HCT116 (cell line): ENCODE measurements at regions not wholly inside any gene's neighbourhood (a gene's known extent, or its start where the extent isn't known, plus 50 kb on each side); places are given as distances from the start of the nearest gene placed in this dataset.

Experiments
- ATAC-seq: fragments of 200-7000 bp; cut with Tn5 transposase; 2 replicates; pipeline ENCODE4 v1.9.1; 2020; ENCODE audit warnings: mild to moderate bottlenecking, moderate library complexity
- BruUV-seq: library from RNA; stranded (reverse); fragments of 400-500 nt; replicated peaks from 2 replicates; lab custom pipeline; 2021; lab: Mats Ljungman, UMichigan
- CTCF ChIA-PET: fragments of 300-600 bp; sonication (Branson Sonifier 250); formaldehyde crosslinking; loops from one replicate; lab custom pipeline; 2021; ENCODE audit warnings: antibody characterized with exemption; lab: Charles Lee
- POLR2A ChIA-PET: fragments of 300-600, 350-600 bp; sonication (Branson Sonifier 250); formaldehyde crosslinking; loops from one replicate; lab custom pipeline; 2021; ENCODE audit warnings: antibody characterized with exemption; lab: Charles Lee
- RAD21 ChIA-PET, 2 experiments: fragments of 300-600 bp; sonication (Branson Sonifier 250); formaldehyde crosslinking; loops; one replicate each; lab custom pipeline; 2023; ENCODE audit warnings: low total read pairs in 2 of 2; ENCODE audit not compliant: uncharacterized antibody in 2 of 2, unreplicated experiment in 2 of 2, low non-redundant PET in 1 of 2; lab: Charles Lee
- DNase-seq: peaks from one replicate; pipeline ENCODE4 v3.0.0-alpha.2; 2010; ENCODE audit warnings: low read depth, low spot score
- H2AFZ ChIP-seq: fragments of 200-600 bp; shearing (Covaris generic), sonication (generic); 2 replicates; pipeline ENCODE4 v1.6.1; 2017; ENCODE audit warnings: low read depth, mixed run types, mixed read lengths, antibody characterized with exemption, low read length; ENCODE audit not compliant: poor library complexity, severe bottlenecking
- H3K27ac ChIP-seq: 2 replicates; pipeline ENCODE4 v1.5.1; 2012; ENCODE audit warnings: low read depth, low read length
- H3K27me3 ChIP-seq: fragments of 200-600 bp; sonication (generic); 2 replicates; pipeline ENCODE4 v1.6.1; 2016; ENCODE audit warnings: mixed run types, low read length, mixed read lengths; ENCODE audit not compliant: insufficient read depth
- H3K36me3 ChIP-seq, 2 experiments: fragments of 200-500 bp in 1 of 2; fragments of 200-600 bp in 1 of 2; sonication (Bioruptor generic) in 1 of 2; sonication (generic) in 1 of 2; 2 replicates each; pipeline versions ENCODE4 v1.5.1 to v1.6.1; 2014 to 2016; ENCODE audit warnings: low read length in 2 of 2, inconsistent platforms in 1 of 2, mixed read lengths in 1 of 2, mixed run types in 1 of 2; ENCODE audit not compliant: insufficient read depth in 2 of 2, control insufficient read depth in 1 of 2
- H3K4me1 ChIP-seq, 2 experiments: fragments of 200-600 bp in 1 of 2; sonication (generic) in 1 of 2; 2 replicates each; pipeline versions ENCODE4 v1.5.1 to v1.6.1; 2012 to 2017; ENCODE audit warnings: low read length in 2 of 2, inconsistent platforms in 1 of 2, mild to moderate bottlenecking in 1 of 2, mixed read lengths in 1 of 2, mixed run types in 1 of 2, moderate library complexity in 1 of 2; ENCODE audit not compliant: insufficient read depth in 2 of 2, control insufficient read depth in 1 of 2
- H3K4me2 ChIP-seq: fragments of 200-600 bp; sonication (generic); 2 replicates; pipeline ENCODE4 v1.6.1; 2017; ENCODE audit warnings: mixed run types, low read length, mixed read lengths
- H3K4me3 ChIP-seq, 2 experiments: fragments of 200-600 bp in 1 of 2; sonication (generic) in 1 of 2; replicated peaks in 1 of 2; 2 replicates each; pipeline ENCODE4 v1.5.1; 2011 to 2016; ENCODE audit warnings: low read length in 2 of 2, control low read depth in 1 of 2, low read depth in 1 of 2, mild to moderate bottlenecking in 1 of 2, mixed read lengths in 1 of 2, mixed run types in 1 of 2
- H3K79me2 ChIP-seq: fragments of 200-600 bp; sonication (generic); 2 replicates; pipeline ENCODE4 v1.6.1; 2017; ENCODE audit warnings: mild to moderate bottlenecking, mixed run types, low read length, moderate library complexity, mixed read lengths; ENCODE audit not compliant: insufficient read depth
- H3K9ac ChIP-seq: fragments of 200-600 bp; sonication (generic); 2 replicates; pipeline ENCODE4 v1.6.1; 2016; ENCODE audit warnings: low read length, mixed read lengths
- H3K9me2 ChIP-seq: fragments of 200-600 bp; sonication (generic), shearing (Covaris generic); 2 replicates; pipeline ENCODE4 v1.6.1; 2017; ENCODE audit warnings: mixed run types, mild to moderate bottlenecking, moderate library complexity; ENCODE audit not compliant: insufficient read depth
- H3K9me3 ChIP-seq, 2 experiments: fragments of 200-500 bp in 1 of 2; fragments of 200-600 bp in 1 of 2; sonication (Bioruptor generic) in 1 of 2; sonication (generic) in 1 of 2; 2 replicates each; pipeline ENCODE4 v1.6.1; 2014 to 2017; ENCODE audit warnings: low read length in 2 of 2, mixed read lengths in 2 of 2, inconsistent platforms in 1 of 2, low read depth in 1 of 2, mild to moderate bottlenecking in 1 of 2, mixed run types in 1 of 2, moderate library complexity in 1 of 2; ENCODE audit not compliant: control insufficient read depth in 1 of 2, insufficient read depth in 1 of 2
- H4K20me1 ChIP-seq: fragments of 200-600 bp; sonication (generic), shearing (Covaris generic); 2 replicates; pipeline ENCODE4 v1.6.1; 2017; ENCODE audit warnings: mixed run types, mild to moderate bottlenecking, moderate library complexity; ENCODE audit not compliant: insufficient read depth
- CBX3 ChIP-seq: IDR thresholded peaks from 2 replicates; pipeline ENCODE4 v1.6.1; 2012; ENCODE audit warnings: low read depth
- EZH2 ChIP-seq: fragments of 200-600 bp; sonication (generic); IDR thresholded peaks from 2 replicates; pipeline ENCODE4 v1.6.1; 2017; ENCODE audit warnings: antibody characterized with exemption, mixed run types
- JUND ChIP-seq: IDR thresholded peaks from 2 replicates; pipeline ENCODE4 v1.6.1; 2012
- RAD21 ChIP-seq: IDR thresholded peaks from 2 replicates; pipeline ENCODE4 v1.6.1; 2012; ENCODE audit warnings: low read depth, mild to moderate bottlenecking
- REST ChIP-seq: IDR thresholded peaks from 2 replicates; pipeline ENCODE4 v1.6.1; 2012; ENCODE audit warnings: low read depth
- YY1 ChIP-seq: IDR thresholded peaks from 2 replicates; pipeline ENCODE4 v1.6.1; 2011; ENCODE audit warnings: low read length, low read depth, moderate library complexity, mild to moderate bottlenecking; ENCODE audit not compliant: insufficient replicate concordance; ENCODE audit errors: extremely low read depth
- ZNF274 ChIP-seq: fragments of 200-500 bp; sonication (Bioruptor generic); IDR thresholded peaks from 2 replicates; pipeline ENCODE4 v1.6.1; 2014; ENCODE audit warnings: mild to moderate bottlenecking, low read depth, low read length, inconsistent platforms
- intact Hi-C: fragments of 100-400 bp; cut with micrococcal nuclease; formaldehyde crosslinking; loops from 2 replicates; pipeline ENCODE4 v1.10.0; 2022

GRCh38 chr3:74465715-74466410 is 148.6 kb downstream of the CNTN3 start:
- no peak for DNase-seq

More at GRCh38 chr3:74465715-74466410, 148.6 kb downstream of the CNTN3 start:
- H3K27ac ChIP-seq = no peak overlapping the region
- H3K79me2 ChIP-seq = no peaks in the 10 kb centered on the region
- no peaks in the 10 kb centered on the region for H3K4me1 ChIP-seq
- ChIA-PET POLR2A (no interaction called here), RAD21 (no interaction called here), CTCF (no interaction called here)
- TF ChIP-seq RAD21 = no peak
- TF ChIP-seq YY1 = no peak
- TF ChIP-seq ZNF274 = no peak
- no peak for TF ChIP-seq EZH2
- no peak for TF ChIP-seq CBX3
- TF ChIP-seq REST = no peak
- no peak for TF ChIP-seq JUND
- no peaks in the 10 kb centered on the region for H3K27me3 ChIP-seq
- H3K9ac ChIP-seq = no peak overlapping the region
- no peak for ATAC-seq
- intact Hi-C loops = no loop called here
- H3K9me3 ChIP-seq = peaks cover 11 to 14% of the 10 kb centered on the region in 2 experiments; a peak in 2 of 4 replicates
- BruUV-seq = no TSS peak
- no peaks in the 10 kb centered on the region for H3K9me2 ChIP-seq
- H3K4me2 ChIP-seq = no peak overlapping the region
- H2AFZ ChIP-seq = no peak overlapping the region
- no peak overlapping the region for H3K4me3 ChIP-seq
- no peaks in the 10 kb centered on the region for H4K20me1 ChIP-seq
- no peaks in the 10 kb centered on the region for H3K36me3 ChIP-seq
